K562 (cell line): ENCODE measurements at regions not wholly inside any gene's neighbourhood (a gene's known extent, or its start where the extent isn't known, plus 50 kb on each side); places are given as distances from the start of the nearest gene placed in this dataset.
"Not testable (repeated sequence)": the region's sequence is repeated elsewhere in the genome, so short reads cannot be mapped to it uniquely, and the experiment has no call there.

Experiments
- ARHGAP35 ChIP-seq: fragments of 450-650 bp; IDR thresholded peaks from 2 replicates; pipeline ENCODE4 v1.6.1; 2018; ENCODE audit not compliant: partially characterized antibody
- ARNT ChIP-seq, 2 experiments: fragments of 450-650 bp; IDR thresholded peaks; 2 replicates each; pipeline ENCODE4 v1.6.1; 2016; ENCODE audit warnings: mild to moderate bottlenecking in 1 of 2
- ATF2 ChIP-seq: sonication (generic); formaldehyde crosslinking; IDR thresholded peaks from 2 replicates; pipeline ENCODE4 v1.8.1; 2022; ENCODE audit warnings: missing genetic modification reagents
- CTCF ChIP-seq, 3 experiments: IDR thresholded peaks in 2 of 3; conservative IDR thresholded peaks in 1 of 3; 2 replicates each; pipeline ENCODE4 v1.5.1; 2011 to 2012; ENCODE audit warnings: low read length in 3 of 3, mild to moderate bottlenecking in 3 of 3, control low read depth in 2 of 3, improper control_type of control experiment in 1 of 3, inconsistent platforms in 1 of 3, low read depth in 1 of 3, mixed read lengths in 1 of 3, moderate library complexity in 1 of 3; ENCODE audit not compliant: insufficient read depth in 2 of 3
- HMG20A ChIP-seq: fragments of 450-650 bp; formaldehyde crosslinking; conservative IDR thresholded peaks from 2 replicates; pipeline ENCODE4 v1.4.0; 2020; ENCODE audit warnings: mild to moderate bottlenecking, mixed read lengths
- PHF8 ChIP-seq: fragments of 200-600 bp; sonication (generic); IDR thresholded peaks from 2 replicates; pipeline ENCODE4 v1.6.1; 2012; ENCODE audit warnings: mixed run types, mild to moderate bottlenecking, inconsistent platforms, low read length, moderate library complexity, borderline replicate concordance
- POLR2AphosphoS5 ChIP-seq: IDR thresholded peaks from 2 replicates; pipeline ENCODE4 v1.6.1; 2011; ENCODE audit warnings: mild to moderate bottlenecking, low read depth, low read length, moderate library complexity; ENCODE audit not compliant: control insufficient read depth, insufficient read depth
- RAD21 ChIP-seq, 2 experiments: fragments of 250-450 bp in 1 of 2; fragments of 450-650 bp in 1 of 2; sonication (Bioruptor Pico) in 1 of 2; formaldehyde crosslinking in 1 of 2; IDR thresholded peaks in 1 of 2; conservative IDR thresholded peaks in 1 of 2; 2 replicates each; pipeline versions ENCODE4 v1.4.0 to v1.8.0; 2020 to 2022; ENCODE audit warnings: mild to moderate bottlenecking in 2 of 2, moderate library complexity in 1 of 2
- RB1 ChIP-seq: fragments of 450-650 bp; IDR thresholded peaks from 2 replicates; pipeline ENCODE4 v1.6.1; 2017; ENCODE audit warnings: low read depth, mild to moderate bottlenecking
- RCOR1 ChIP-seq, 2 experiments: IDR thresholded peaks; 2 replicates each; pipeline ENCODE4 v1.6.1; 2012; ENCODE audit warnings: low read depth in 2 of 2, low read length in 2 of 2, borderline replicate concordance in 1 of 2, improper control_type of control experiment in 1 of 2
- SMARCC2 ChIP-seq: fragments of 450-650 bp; IDR thresholded peaks from 2 replicates; pipeline ENCODE4 v1.6.1; 2017; ENCODE audit warnings: antibody characterized with exemption, moderate library complexity, mild to moderate bottlenecking, low read depth
- ZC3H11A ChIP-seq: IDR thresholded peaks from 2 replicates; pipeline ENCODE4 v1.6.1; 2012; ENCODE audit warnings: low read depth, low read length, improper control_type of control experiment
- ZFP30 ChIP-seq: fragments of 250-450 bp; sonication (Bioruptor Pico); IDR thresholded peaks from 2 replicates; pipeline ENCODE4 v1.8.0; 2022; ENCODE audit warnings: moderate library complexity, mild to moderate bottlenecking, inconsistent platforms, borderline replicate concordance
- TF ChIP-seq, protein P1 (sequence below): sonication (generic); formaldehyde crosslinking; IDR thresholded peaks from 2 replicates; pipeline ENCODE4 v1.8.0; 2023; ENCODE audit warnings: mild to moderate bottlenecking, missing genetic modification reagents

DNA sequence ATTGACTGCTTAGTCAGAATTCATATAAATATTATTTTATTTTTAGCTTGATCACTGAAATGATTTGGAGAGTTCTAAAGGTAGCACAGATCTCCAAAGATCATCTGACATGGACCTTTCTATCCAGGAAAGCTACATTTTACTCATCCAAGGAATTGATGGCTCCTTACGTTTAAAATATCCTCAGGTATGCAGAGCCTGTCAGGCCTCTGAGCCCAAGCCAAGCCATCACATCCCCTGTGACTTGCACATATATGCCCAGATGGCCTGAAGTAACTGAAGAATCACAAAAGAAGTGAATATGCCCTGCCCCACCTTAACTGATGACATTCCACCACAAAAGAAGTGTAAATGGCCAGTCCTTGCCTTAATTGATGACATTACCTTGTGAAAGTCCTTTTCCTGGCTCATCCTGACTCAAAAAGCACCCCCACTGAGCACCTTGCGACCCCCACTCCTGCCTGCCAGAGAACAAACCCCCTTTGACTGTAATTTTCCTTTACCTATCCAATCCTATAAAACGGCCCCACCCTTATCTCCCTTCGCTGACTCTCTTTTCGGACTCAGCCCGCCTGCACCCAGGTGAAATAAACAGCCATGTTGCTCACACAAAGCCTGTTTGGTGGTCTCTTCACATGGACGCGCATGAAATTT lies 411.6 kb upstream of the RORB start:
- TF ChIP-seq RAD21 (CRISPR knock-in tag; conservative IDR thresholded peaks at IDR 0.05 in 1 of 2, IDR thresholded peaks at IDR 0.05 in 1 of 2); PHF8; ARHGAP35; ZFP30; CTCF (IDR thresholded peaks at IDR 0.05 in 2 of 3, conservative IDR thresholded peaks at IDR 0.05 in 1 of 3; ENCODE audit: insufficient read depth in 2 of 3, low read depth in 1 of 3, low read length in 3 of 3); SMARCC2; POLR2AphosphoS5; ZC3H11A; ATF2 (CRISPR knock-in tag); RCOR1 (IDR thresholded peaks at IDR 0.05; ENCODE audit: borderline replicate concordance in 1 of 2, low read depth in 2 of 2, low read length in 2 of 2); ARNT (IDR thresholded peaks at IDR 0.05); RB1; HMG20A (CRISPR knock-in tag): not testable (repeated sequence)
- TF ChIP-seq, protein P1, sequence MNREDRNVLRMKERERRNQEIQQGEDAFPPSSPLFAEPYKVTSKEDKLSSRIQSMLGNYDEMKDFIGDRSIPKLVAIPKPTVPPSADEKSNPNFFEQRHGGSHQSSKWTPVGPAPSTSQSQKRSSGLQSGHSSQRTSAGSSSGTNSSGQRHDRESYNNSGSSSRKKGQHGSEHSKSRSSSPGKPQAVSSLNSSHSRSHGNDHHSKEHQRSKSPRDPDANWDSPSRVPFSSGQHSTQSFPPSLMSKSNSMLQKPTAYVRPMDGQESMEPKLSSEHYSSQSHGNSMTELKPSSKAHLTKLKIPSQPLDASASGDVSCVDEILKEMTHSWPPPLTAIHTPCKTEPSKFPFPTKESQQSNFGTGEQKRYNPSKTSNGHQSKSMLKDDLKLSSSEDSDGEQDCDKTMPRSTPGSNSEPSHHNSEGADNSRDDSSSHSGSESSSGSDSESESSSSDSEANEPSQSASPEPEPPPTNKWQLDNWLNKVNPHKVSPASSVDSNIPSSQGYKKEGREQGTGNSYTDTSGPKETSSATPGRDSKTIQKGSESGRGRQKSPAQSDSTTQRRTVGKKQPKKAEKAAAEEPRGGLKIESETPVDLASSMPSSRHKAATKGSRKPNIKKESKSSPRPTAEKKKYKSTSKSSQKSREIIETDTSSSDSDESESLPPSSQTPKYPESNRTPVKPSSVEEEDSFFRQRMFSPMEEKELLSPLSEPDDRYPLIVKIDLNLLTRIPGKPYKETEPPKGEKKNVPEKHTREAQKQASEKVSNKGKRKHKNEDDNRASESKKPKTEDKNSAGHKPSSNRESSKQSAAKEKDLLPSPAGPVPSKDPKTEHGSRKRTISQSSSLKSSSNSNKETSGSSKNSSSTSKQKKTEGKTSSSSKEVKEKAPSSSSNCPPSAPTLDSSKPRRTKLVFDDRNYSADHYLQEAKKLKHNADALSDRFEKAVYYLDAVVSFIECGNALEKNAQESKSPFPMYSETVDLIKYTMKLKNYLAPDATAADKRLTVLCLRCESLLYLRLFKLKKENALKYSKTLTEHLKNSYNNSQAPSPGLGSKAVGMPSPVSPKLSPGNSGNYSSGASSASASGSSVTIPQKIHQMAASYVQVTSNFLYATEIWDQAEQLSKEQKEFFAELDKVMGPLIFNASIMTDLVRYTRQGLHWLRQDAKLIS = not testable (repeated sequence)
